AG10803 (cell line): ENCODE measurements at regions not wholly inside any gene's neighbourhood (a gene's known extent, or its start where the extent isn't known, plus 50 kb on each side); places are given as distances from the start of the nearest gene placed in this dataset.

Experiments
- DNase-seq: peaks from one replicate; pipeline ENCODE4 v3.0.0; 2010; ENCODE audit warnings: low read depth
- H3K4me3 ChIP-seq: 2 replicates; pipeline ENCODE4 v1.5.1; 2011; ENCODE audit warnings: mild to moderate bottlenecking, low read length, control low read depth
- CTCF ChIP-seq: conservative IDR thresholded peaks from 2 replicates; pipeline ENCODE4 v1.5.1; 2011; ENCODE audit warnings: mild to moderate bottlenecking, low read length, control low read depth, inconsistent platforms

GRCh38 chr7:145224775-145225174 is 388.9 kb upstream of the TPK1 start:
- H3K4me3 ChIP-seq: no peak overlapping the region
- no peak for TF ChIP-seq CTCF
- DNase-seq: no peak

- no peak for TF ChIP-seq CTCF
- no peak for DNase-seq
- no peak overlapping the region for H3K4me3 ChIP-seq
Measured at GRCh38 chr7:145219461-145219860, 383.6 kb upstream of the TPK1 start.

DNA sequence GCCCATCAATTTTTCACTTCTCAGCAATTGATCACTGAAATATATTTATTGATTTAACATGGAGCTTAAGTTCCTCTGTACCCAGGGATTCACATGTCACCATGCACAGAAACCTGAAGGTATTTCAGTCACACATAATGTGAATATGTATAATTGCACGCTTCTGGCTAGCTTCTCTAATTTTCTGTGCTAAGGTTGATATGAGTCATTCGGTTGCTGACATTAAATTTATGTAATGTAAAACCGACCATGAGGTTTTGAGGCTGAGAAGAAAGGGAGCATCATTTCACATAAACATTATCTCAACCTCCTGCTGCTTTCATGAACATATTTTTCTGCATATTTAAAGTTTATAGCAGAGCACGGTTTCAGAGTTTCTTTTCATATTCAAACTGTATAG is 381.0 kb upstream of the TPK1 start:
- H3K4me3 ChIP-seq: no peak overlapping the region
- DNase-seq: no peak
- TF ChIP-seq CTCF: no peak

DNA sequence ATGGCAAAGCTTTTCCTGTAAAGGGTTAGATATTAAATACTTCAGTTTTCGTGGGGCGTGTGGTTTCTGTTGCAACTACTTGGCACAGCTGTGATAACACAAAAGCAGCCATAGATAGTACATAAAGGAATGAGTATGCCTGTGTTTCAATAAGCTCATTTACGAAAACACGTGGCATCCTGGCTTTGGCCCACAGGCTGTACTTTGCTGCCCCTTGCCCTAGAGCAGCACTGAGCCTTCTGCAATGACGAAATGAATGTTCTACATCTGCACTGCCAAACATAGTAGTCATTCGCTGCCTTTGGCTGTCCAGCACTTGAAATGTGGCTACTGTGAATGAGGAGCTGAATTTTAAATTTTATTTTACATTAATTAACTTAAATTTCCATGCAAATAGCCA is 376.2 kb upstream of the TPK1 start:
- TF ChIP-seq CTCF: no peak
- H3K4me3 ChIP-seq: no peak overlapping the region
- DNase-seq: no peak

DNA sequence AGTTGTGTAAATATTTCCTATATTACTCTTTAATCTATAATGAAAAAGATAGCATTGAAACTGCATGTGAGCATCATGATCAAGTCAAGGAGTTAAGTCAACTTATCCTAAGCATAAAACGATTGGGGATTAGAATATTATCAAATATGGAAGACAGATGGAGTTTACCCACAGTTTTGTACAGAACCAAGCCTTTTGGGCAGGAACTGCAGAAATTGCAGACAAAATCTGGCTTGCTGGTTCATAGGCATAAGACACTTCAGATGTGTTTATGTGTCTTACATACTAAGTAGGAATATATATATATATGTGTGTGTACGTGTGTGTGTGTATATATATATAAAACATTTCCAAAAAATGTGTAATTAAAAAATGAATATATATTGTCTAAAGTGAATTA is 375.4 kb upstream of the TPK1 start:
- DNase-seq: no peak
- TF ChIP-seq CTCF: no peak
- no peak overlapping the region for H3K4me3 ChIP-seq

- no peak for DNase-seq
- no peak overlapping the region for H3K4me3 ChIP-seq
- no peak for TF ChIP-seq CTCF
Measured at GRCh38 chr7:145193951-145194350, 358.1 kb upstream of the TPK1 start.

- no peak for DNase-seq
- no peak overlapping the region for H3K4me3 ChIP-seq
- TF ChIP-seq CTCF: no peak
Measured at GRCh38 chr7:145184956-145185355, 349.1 kb upstream of the TPK1 start.
